Calu3 (cell line): ENCODE measurements at regions not wholly inside any gene's neighbourhood (a gene's known extent, or its start where the extent isn't known, plus 50 kb on each side); places are given as distances from the start of the nearest gene placed in this dataset. TPM values are rescaled to one million over a fixed set of nuclear protein-coding genes. Genes with fewer than 3 reads are reported as not detected.
"Not testable (repeated sequence)": the region's sequence is repeated elsewhere in the genome, so short reads cannot be mapped to it uniquely, and the experiment has no call there.

Experiments used
- BruUV-seq: library from RNA; stranded (reverse); fragments of 400-500 nt; replicated peaks from 2 replicates; lab custom pipeline; 2021; lab: Mats Ljungman, UMichigan
- CTCF ChIA-PET: fragments of 300-600 bp; sonication (Branson Sonifier 250); formaldehyde crosslinking; loops from one replicate; lab custom pipeline; 2022; ENCODE audit warnings: antibody characterized with exemption; lab: Charles Lee
- DNase-seq: peaks from one replicate; pipeline ENCODE4 v3.0.0; 2022
- H3K27ac Mint-ChIP-seq: one replicate; pipeline ENCODE4 v1.8.0; 2022; ENCODE audit warnings: mixed read lengths; ENCODE audit not compliant: unreplicated experiment
- H3K27me3 Mint-ChIP-seq: one replicate; pipeline ENCODE4 v1.8.0; 2022; ENCODE audit warnings: mixed read lengths; ENCODE audit not compliant: unreplicated experiment
- H3K36me3 Mint-ChIP-seq: one replicate; pipeline ENCODE4 v1.8.0; 2022; ENCODE audit warnings: mild to moderate bottlenecking, moderate library complexity, mixed read lengths; ENCODE audit not compliant: insufficient read depth, unreplicated experiment
- H3K4me1 Mint-ChIP-seq: one replicate; pipeline ENCODE4 v1.8.0; 2022; ENCODE audit warnings: mild to moderate bottlenecking, low read depth, mixed read lengths; ENCODE audit not compliant: unreplicated experiment
- H3K4me3 Mint-ChIP-seq: one replicate; pipeline ENCODE4 v1.8.0; 2022; ENCODE audit warnings: mild to moderate bottlenecking, low read depth, moderate library complexity, mixed read lengths; ENCODE audit not compliant: unreplicated experiment
- H3K9me3 Mint-ChIP-seq: one replicate; pipeline ENCODE4 v1.8.0; 2022; ENCODE audit warnings: low read depth, mixed read lengths; ENCODE audit not compliant: unreplicated experiment
- intact Hi-C: fragments of 100-400 bp; cut with micrococcal nuclease; formaldehyde crosslinking; loops from one replicate; pipeline ENCODE4 v1.10.0; 2022; ENCODE audit not compliant: unreplicated experiment
- microRNA-seq: library from miRNA; unstranded; fragments of <30 nt; microRNA quantifications from one replicate; pipeline ENCODE4 v1.2.0, GENCODE V29; 2022

DNA sequence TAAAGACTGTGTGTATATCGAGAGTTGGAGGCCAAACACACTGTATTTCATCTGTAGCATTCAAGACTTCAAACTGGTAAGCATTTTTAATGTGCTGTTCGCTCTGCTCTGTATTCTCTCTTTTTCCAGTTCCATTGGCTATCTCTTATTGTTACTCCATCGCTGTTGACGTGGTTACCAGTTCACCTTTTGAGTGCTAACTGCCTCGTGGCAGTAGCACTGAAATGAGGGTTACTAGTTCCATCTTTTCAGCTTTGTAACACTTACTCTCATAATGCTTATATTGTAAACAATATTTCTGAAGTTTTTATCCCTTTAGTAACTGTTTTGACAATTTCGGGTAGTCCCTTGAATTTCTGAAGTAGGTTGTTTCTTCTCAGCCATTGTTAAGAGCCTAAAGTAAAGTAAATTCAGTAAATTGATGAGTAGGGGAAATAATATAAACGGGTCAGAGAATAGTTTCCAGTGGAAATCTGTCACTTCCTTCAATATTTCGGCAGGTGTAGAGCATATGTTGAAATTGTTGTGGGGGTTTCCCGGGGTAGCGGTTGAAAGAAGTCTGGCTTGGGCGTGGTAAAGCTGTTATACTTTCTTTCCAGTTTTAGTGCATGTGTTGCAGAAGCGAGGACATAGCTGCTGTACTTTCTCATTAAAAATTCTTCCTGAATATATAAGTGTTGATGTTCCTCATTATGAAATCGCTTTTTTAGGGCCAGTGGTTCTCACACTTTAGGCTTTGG is 175.7 kb upstream of the GOLGA6L22 start:
- H3K27me3 Mint-ChIP-seq, intact Hi-C loops, H3K27ac Mint-ChIP-seq, DNase-seq, H3K9me3 Mint-ChIP-seq, H3K4me3 Mint-ChIP-seq, H3K4me1 Mint-ChIP-seq, H3K36me3 Mint-ChIP-seq, BruUV-seq, CTCF ChIA-PET: not testable (repeated sequence)

- CTCF ChIA-PET, H3K27me3 Mint-ChIP-seq, H3K4me1 Mint-ChIP-seq, H3K4me3 Mint-ChIP-seq, H3K36me3 Mint-ChIP-seq, H3K9me3 Mint-ChIP-seq, H3K27ac Mint-ChIP-seq, intact Hi-C loops, BruUV-seq, DNase-seq: not testable (repeated sequence)
These were observed 173.8 kb upstream of the GOLGA6L22 start for GRCh38 chr15:22284795-22285420.

DNA sequence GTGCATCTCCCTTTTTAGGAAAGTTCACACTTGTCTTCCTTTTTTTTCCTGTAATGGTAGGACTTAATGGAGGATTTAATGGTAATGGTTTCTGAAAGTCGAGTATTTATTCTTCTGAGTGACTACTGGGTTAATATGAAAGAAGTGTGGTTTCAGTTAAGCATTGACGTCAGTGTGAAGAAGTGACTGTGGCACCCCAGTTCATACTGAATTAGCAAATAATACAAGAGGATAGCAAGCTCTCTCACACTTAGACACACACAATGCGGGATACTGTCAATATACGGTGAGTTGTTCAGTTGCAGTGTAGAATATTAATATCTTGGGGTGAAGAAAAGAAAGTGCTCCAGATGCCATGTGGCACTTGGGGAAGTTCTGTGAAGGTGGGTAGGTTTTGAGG is 167.6 kb upstream of the GOLGA6L22 start:
- H3K4me1 Mint-ChIP-seq, H3K27ac Mint-ChIP-seq, H3K9me3 Mint-ChIP-seq, CTCF ChIA-PET, intact Hi-C loops, BruUV-seq, H3K4me3 Mint-ChIP-seq, H3K36me3 Mint-ChIP-seq, DNase-seq, H3K27me3 Mint-ChIP-seq: not testable (repeated sequence)

DNA sequence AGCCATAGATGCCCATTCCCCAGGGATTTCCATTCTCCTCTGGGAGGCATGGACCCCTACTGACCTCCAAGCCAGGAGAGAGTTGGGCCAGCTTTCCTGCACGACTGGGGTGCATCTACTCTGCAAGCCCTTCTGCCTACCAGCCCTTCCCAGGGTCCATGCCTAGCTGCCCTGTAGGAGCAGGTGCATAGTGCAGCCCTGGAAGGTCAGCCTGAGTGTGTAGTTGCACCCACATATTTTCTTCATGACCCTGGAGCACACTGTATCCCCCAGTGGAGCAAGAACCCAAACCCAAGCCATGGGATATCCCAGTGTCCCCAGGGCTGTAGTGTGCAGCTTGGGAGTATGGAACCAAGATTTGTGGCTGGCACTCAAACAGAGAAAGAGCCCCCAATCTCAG is 155.6 kb upstream of the GOLGA6L22 start:
- CTCF ChIA-PET, DNase-seq, intact Hi-C loops, H3K9me3 Mint-ChIP-seq, H3K4me1 Mint-ChIP-seq, H3K27ac Mint-ChIP-seq, H3K36me3 Mint-ChIP-seq, H3K4me3 Mint-ChIP-seq, BruUV-seq, H3K27me3 Mint-ChIP-seq: not testable (repeated sequence)

Small RNAs in the stretch of these regions (microRNA-seq; reads per million reads assigned to microRNA genes)
- gene MIR1268A = not detected
